Smooth muscle cell (in vitro differentiated cells): ENCODE measurements at regions not wholly inside any gene's neighbourhood (a gene's known extent, or its start where the extent isn't known, plus 50 kb on each side); places are given as distances from the start of the nearest gene placed in this dataset.

ENCODE experiments used
- DNase-seq: peaks from one replicate; lab custom pipeline; 2025; ENCODE audit not compliant: unreplicated experiment; lab: John Stamatoyannopoulos, UW
- H2AFZ ChIP-seq: fragments of 200-600 bp; sonication (generic); 2 replicates; pipeline ENCODE4 v1.6.0; 2016; ENCODE audit warnings: antibody characterized with exemption, low read depth, mild to moderate bottlenecking
- H3F3A ChIP-seq: fragments of 200-600 bp; sonication (generic); 2 replicates; pipeline ENCODE4 v1.6.0; 2017; ENCODE audit warnings: antibody characterized with exemption, low read depth
- H3K27ac ChIP-seq: fragments of 200-600 bp; sonication (generic); 2 replicates; pipeline ENCODE4 v1.5.1; 2016; ENCODE audit warnings: low read depth, mild to moderate bottlenecking
- H3K27me3 ChIP-seq: fragments of 200-600 bp; sonication (generic); 2 replicates; pipeline ENCODE4 v1.6.1; 2016; ENCODE audit warnings: low read depth, mild to moderate bottlenecking
- H3K36me3 ChIP-seq: fragments of 200-600 bp; sonication (generic); 2 replicates; pipeline ENCODE4 v1.5.1; 2016; ENCODE audit warnings: low read depth
- H3K4me1 ChIP-seq: fragments of 200-600 bp; sonication (generic); 2 replicates; pipeline ENCODE4 v1.5.1; 2016; ENCODE audit warnings: low read depth
- H3K4me2 ChIP-seq: fragments of 200-600 bp; sonication (generic); 2 replicates; pipeline ENCODE4 v1.6.0; 2016; ENCODE audit warnings: mild to moderate bottlenecking
- H3K4me3 ChIP-seq: fragments of 200-600 bp; sonication (generic); 2 replicates; pipeline ENCODE4 v1.5.1; 2016; ENCODE audit warnings: mild to moderate bottlenecking
- H3K79me2 ChIP-seq: fragments of 200-600 bp; sonication (generic); 2 replicates; pipeline ENCODE4 v1.6.0; 2016; ENCODE audit warnings: low read depth, mild to moderate bottlenecking
- H3K9ac ChIP-seq: fragments of 200-600 bp; sonication (generic); 2 replicates; pipeline ENCODE4 v1.6.0; 2016; ENCODE audit warnings: low read depth
- H3K9me3 ChIP-seq: fragments of 200-600 bp; sonication (generic); replicated peaks from 2 replicates; pipeline ENCODE4 v1.5.1; 2016; ENCODE audit warnings: low read depth
- H4K20me1 ChIP-seq: fragments of 200-600 bp; sonication (generic); 2 replicates; pipeline ENCODE4 v1.6.0; 2016; ENCODE audit warnings: low read depth
- CTCF ChIP-seq: fragments of 200-600 bp; sonication (generic); IDR thresholded peaks from 2 replicates; pipeline ENCODE4 v1.5.1; 2017; ENCODE audit warnings: borderline replicate concordance, mild to moderate bottlenecking, antibody characterized with exemption; ENCODE audit not compliant: insufficient read depth, poor library complexity, severe bottlenecking
- WGBS: methylation state at CpG from one replicate; pipeline ENCODE4 v1.1.7; 2016; ENCODE audit warnings: low lambda C conversion rate; 5-methylcytosine and 5-hydroxymethylcytosine counted together

- no peaks in the 10 kb centered on the region for H3K27me3 ChIP-seq
- 71% methylated on average over 1 of the region's 1 CpG for WGBS
- no peak overlapping the region for H3K27ac ChIP-seq
- H3K36me3 ChIP-seq = no peaks in the 10 kb centered on the region
- H4K20me1 ChIP-seq = no peaks in the 10 kb centered on the region
- no peak overlapping the region for H3K4me3 ChIP-seq
- no peak for TF ChIP-seq CTCF
- H3K79me2 ChIP-seq = no peaks in the 10 kb centered on the region
- no peaks in the 10 kb centered on the region for H3K9me3 ChIP-seq
- no peaks in the 10 kb centered on the region for H3F3A ChIP-seq
- no peak overlapping the region for H2AFZ ChIP-seq
- DNase-seq = no peak
- no peak overlapping the region for H3K4me2 ChIP-seq
- no peak overlapping the region for H3K9ac ChIP-seq
- H3K4me1 ChIP-seq = no peaks in the 10 kb centered on the region
These were observed 695.7 kb downstream of the CENPC start for GRCh38 chr4:66849596-66849995.

- no peak for DNase-seq
- no peak overlapping the region for H3K9ac ChIP-seq
- no peaks in the 10 kb centered on the region for H3K79me2 ChIP-seq
- H3K36me3 ChIP-seq = no peaks in the 10 kb centered on the region
- H2AFZ ChIP-seq = no peak overlapping the region
- H3F3A ChIP-seq = no peaks in the 10 kb centered on the region
- H3K4me1 ChIP-seq = no peaks in the 10 kb centered on the region
- H3K27ac ChIP-seq = no peak overlapping the region
- H3K4me3 ChIP-seq = no peak overlapping the region
- H3K9me3 ChIP-seq = no peaks in the 10 kb centered on the region
- TF ChIP-seq CTCF = no peak
- no peaks in the 10 kb centered on the region for H4K20me1 ChIP-seq
- H3K4me2 ChIP-seq = no peak overlapping the region
- WGBS = 77% methylated on average over 1 of the region's 1 CpG
- no peaks in the 10 kb centered on the region for H3K27me3 ChIP-seq
These were observed 702.6 kb downstream of the CENPC start for GRCh38 chr4:66842724-66843088.

- Histone ChIP-seq H4K20me1 (no peaks in the 10 kb centered on the region), H3K9me3 (no peaks in the 10 kb centered on the region), H3K36me3 (no peaks in the 10 kb centered on the region), H3K27me3 (no peaks in the 10 kb centered on the region), H3K9ac (no peak overlapping the region), H3K79me2 (no peaks in the 10 kb centered on the region), H3K27ac (no peak overlapping the region), H3K4me2 (no peak overlapping the region), H3K4me3 (no peak overlapping the region), H2AFZ (no peak overlapping the region), H3F3A (no peaks in the 10 kb centered on the region), H3K4me1 (no peaks in the 10 kb centered on the region)
- DNase-seq = no peak
- TF ChIP-seq CTCF = no peak
- 71% methylated on average over 4 of the region's 4 CpGs for WGBS
These were observed 703.1 kb downstream of the CENPC start for GRCh38 chr4:66842026-66842723.

GRCh38 chr4:66840178-66840577 lies 705.1 kb downstream of the CENPC start:
- DNase-seq = no peak
- TF ChIP-seq CTCF = no peak
- Histone ChIP-seq H3K36me3 (no peaks in the 10 kb centered on the region), H3K4me3 (no peak overlapping the region), H3K27me3 (no peaks in the 10 kb centered on the region), H3K4me1 (no peaks in the 10 kb centered on the region), H4K20me1 (no peaks in the 10 kb centered on the region), H3K9ac (no peak overlapping the region), H2AFZ (no peak overlapping the region), H3K79me2 (no peaks in the 10 kb centered on the region), H3F3A (no peaks in the 10 kb centered on the region), H3K9me3 (no peaks in the 10 kb centered on the region), H3K27ac (no peak overlapping the region), H3K4me2 (no peak overlapping the region)
